ENCODE measurements at regions not wholly inside any gene's neighbourhood (a gene's known extent, or its start where the extent isn't known, plus 50 kb on each side); places are given as distances from the start of the nearest gene placed in this dataset.

- Mint-ChIP-seq H3K36me3 (ENCODE audit: low read depth) (no peaks in the 10 kb centered on the region), H3K27ac (no peak overlapping the region), H3K27me3 (peaks cover 11% of the 10 kb centered on the region), H3K4me3 (no peak overlapping the region), H3K4me1 (peaks cover 6% of the 10 kb centered on the region), H3K9me3 (no peaks in the 10 kb centered on the region)
- ATAC-seq (replicated peaks), result no peak
Measured at GRCh38 chr2:9102861-9103662, 99.6 kb upstream of the MBOAT2 start.

GRCh38 chr2:9101763-9102425 is 98.4 kb upstream of the MBOAT2 start:
- Mint-ChIP-seq H3K4me3 (no peak overlapping the region), H3K4me1 (peaks cover 6% of the 10 kb centered on the region), H3K27me3 (peaks cover 15% of the 10 kb centered on the region), H3K36me3 (ENCODE audit: low read depth) (no peaks in the 10 kb centered on the region), H3K27ac (no peak overlapping the region), H3K9me3 (no peaks in the 10 kb centered on the region)
- no peak for ATAC-seq (replicated peaks)

GRCh38 chr2:9100080-9100876 is 96.8 kb upstream of the MBOAT2 start:
- peaks cover 6% of the 10 kb centered on the region for H3K4me1 Mint-ChIP-seq

GRCh38 chr2:9099341-9099751 is 95.9 kb upstream of the MBOAT2 start:
- Mint-ChIP-seq H3K27me3 (peaks cover 15% of the 10 kb centered on the region), H3K4me3 (no peak overlapping the region), H3K4me1 (peaks cover 6% of the 10 kb centered on the region), H3K36me3 (ENCODE audit: low read depth) (no peaks in the 10 kb centered on the region), H3K9me3 (no peaks in the 10 kb centered on the region), H3K27ac (no peak overlapping the region)
- ATAC-seq (replicated peaks), result peak; percentile 76

More at GRCh38 chr2:9100080-9100876, 96.8 kb upstream of the MBOAT2 start:
- peaks cover 13% of the 10 kb centered on the region for H3K27me3 Mint-ChIP-seq
- H3K36me3 Mint-ChIP-seq (ENCODE audit: low read depth), result no peaks in the 10 kb centered on the region
- no peak overlapping the region for H3K4me3 Mint-ChIP-seq
- peak overlapping the region; percentile 4 for H3K27ac Mint-ChIP-seq
- no peaks in the 10 kb centered on the region for H3K9me3 Mint-ChIP-seq
- ATAC-seq (replicated peaks), result peak; percentile 28

GRCh38 chr2:9097892-9098291 is 94.4 kb upstream of the MBOAT2 start:
- no peak overlapping the region for H3K27ac Mint-ChIP-seq
- ATAC-seq (replicated peaks), result no peak
- H3K4me1 Mint-ChIP-seq, result peaks cover 6% of the 10 kb centered on the region
- H3K9me3 Mint-ChIP-seq, result no peaks in the 10 kb centered on the region
- H3K36me3 Mint-ChIP-seq (ENCODE audit: low read depth), result no peaks in the 10 kb centered on the region
- peaks cover 24% of the 10 kb centered on the region for H3K27me3 Mint-ChIP-seq
- H3K4me3 Mint-ChIP-seq, result no peak overlapping the region

- H3K27me3 Mint-ChIP-seq, result peaks cover 30% of the 10 kb centered on the region
- H3K4me1 Mint-ChIP-seq, result peaks cover 6% of the 10 kb centered on the region
- H3K27ac Mint-ChIP-seq, result no peak overlapping the region
- no peaks in the 10 kb centered on the region for H3K36me3 Mint-ChIP-seq (ENCODE audit: low read depth)
- H3K9me3 Mint-ChIP-seq, result no peaks in the 10 kb centered on the region
- no peak for ATAC-seq (replicated peaks)
- no peak overlapping the region for H3K4me3 Mint-ChIP-seq
Measured at GRCh38 chr2:9097239-9097638, 93.8 kb upstream of the MBOAT2 start.

GRCh38 chr2:9096761-9097160 is 93.3 kb upstream of the MBOAT2 start:
- H3K27me3 Mint-ChIP-seq, result peaks cover 33% of the 10 kb centered on the region
- H3K4me3 Mint-ChIP-seq, result no peak overlapping the region
- H3K36me3 Mint-ChIP-seq (ENCODE audit: low read depth), result no peaks in the 10 kb centered on the region
- H3K4me1 Mint-ChIP-seq, result peaks cover 6% of the 10 kb centered on the region
- H3K9me3 Mint-ChIP-seq, result no peaks in the 10 kb centered on the region
- no peak overlapping the region for H3K27ac Mint-ChIP-seq
- no peak for ATAC-seq (replicated peaks)

- Mint-ChIP-seq H3K27me3 (peaks cover 29% of the 10 kb centered on the region), H3K4me3 (no peak overlapping the region), H3K9me3 (no peaks in the 10 kb centered on the region), H3K36me3 (ENCODE audit: low read depth) (no peaks in the 10 kb centered on the region), H3K4me1 (peaks cover 6% of the 10 kb centered on the region), H3K27ac (no peak overlapping the region)
- no peak for ATAC-seq (replicated peaks)
Measured at GRCh38 chr2:9095690-9096089, 92.2 kb upstream of the MBOAT2 start.

GRCh38 chr2:9095226-9095625 is 91.7 kb upstream of the MBOAT2 start:
- Mint-ChIP-seq H3K36me3 (ENCODE audit: low read depth) (no peaks in the 10 kb centered on the region), H3K27ac (no peak overlapping the region), H3K27me3 (peaks cover 29% of the 10 kb centered on the region), H3K9me3 (no peaks in the 10 kb centered on the region), H3K4me1 (peaks cover 6% of the 10 kb centered on the region), H3K4me3 (no peak overlapping the region)
- ATAC-seq (replicated peaks), result no peak

GRCh38 chr2:9094117-9094516 is 90.6 kb upstream of the MBOAT2 start:
- Mint-ChIP-seq H3K9me3 (no peaks in the 10 kb centered on the region), H3K27ac (no peak overlapping the region), H3K4me3 (no peak overlapping the region), H3K4me1 (peaks cover 3% of the 10 kb centered on the region), H3K27me3 (peaks cover 29% of the 10 kb centered on the region), H3K36me3 (ENCODE audit: low read depth) (no peaks in the 10 kb centered on the region)
- ATAC-seq (replicated peaks), result no peak

- no peak for ATAC-seq (replicated peaks)
- H3K4me3 Mint-ChIP-seq, result no peak overlapping the region
Measured at GRCh38 chr2:9093324-9093723, 89.8 kb upstream of the MBOAT2 start.

GRCh38 chr2:9092383-9093282 is 89.1 kb upstream of the MBOAT2 start:
- H3K36me3 Mint-ChIP-seq (ENCODE audit: low read depth), result no peaks in the 10 kb centered on the region
- H3K4me3 Mint-ChIP-seq, result no peak overlapping the region
- H3K4me1 Mint-ChIP-seq, result no peaks in the 10 kb centered on the region
- ATAC-seq (replicated peaks), result no peak
- peaks cover 29% of the 10 kb centered on the region for H3K27me3 Mint-ChIP-seq
- H3K9me3 Mint-ChIP-seq, result no peaks in the 10 kb centered on the region
- H3K27ac Mint-ChIP-seq, result no peak overlapping the region

More at GRCh38 chr2:9093324-9093723, 89.8 kb upstream of the MBOAT2 start:
- H3K4me1 Mint-ChIP-seq, result no peaks in the 10 kb centered on the region
- no peak overlapping the region for H3K27ac Mint-ChIP-seq
- H3K27me3 Mint-ChIP-seq, result peaks cover 29% of the 10 kb centered on the region
- no peaks in the 10 kb centered on the region for H3K36me3 Mint-ChIP-seq (ENCODE audit: low read depth)
- H3K9me3 Mint-ChIP-seq, result no peaks in the 10 kb centered on the region

GRCh38 chr2:9091811-9092210 is 88.3 kb upstream of the MBOAT2 start:
- no peak for ATAC-seq (replicated peaks)
- no peaks in the 10 kb centered on the region for H3K4me1 Mint-ChIP-seq
- H3K27ac Mint-ChIP-seq, result no peak overlapping the region
- H3K36me3 Mint-ChIP-seq (ENCODE audit: low read depth), result no peaks in the 10 kb centered on the region
- no peak overlapping the region for H3K4me3 Mint-ChIP-seq
- H3K9me3 Mint-ChIP-seq, result no peaks in the 10 kb centered on the region
- H3K27me3 Mint-ChIP-seq, result peaks cover 25% of the 10 kb centered on the region

GRCh38 chr2:9089831-9090230 is 86.3 kb upstream of the MBOAT2 start:
- no peaks in the 10 kb centered on the region for H3K9me3 Mint-ChIP-seq
- peaks cover 25% of the 10 kb centered on the region for H3K27me3 Mint-ChIP-seq
- no peaks in the 10 kb centered on the region for H3K36me3 Mint-ChIP-seq (ENCODE audit: low read depth)
- no peaks in the 10 kb centered on the region for H3K4me1 Mint-ChIP-seq
- H3K4me3 Mint-ChIP-seq, result no peak overlapping the region
- H3K27ac Mint-ChIP-seq, result no peak overlapping the region
- ATAC-seq (replicated peaks), result no peak
